Liver (tissue), 8 donors: ENCODE measurements at regions not wholly inside any gene's neighbourhood (a gene's known extent, or its start where the extent isn't known, plus 50 kb on each side); places are given as distances from the start of the nearest gene placed in this dataset.

Source experiments
- DNase-seq: peaks from one replicate; pipeline ENCODE4 v3.0.0-alpha.2; 2017; ENCODE audit warnings: low spot score
- H3K27ac ChIP-seq, 2 donors: one replicate each; pipeline ENCODE4 v1.7.0; 2013; ENCODE audit warnings: inconsistent platforms in 2 of 2, low read length in 2 of 2, control low read depth in 1 of 2, low read depth in 1 of 2, mild to moderate bottlenecking in 1 of 2
- H3K27me3 ChIP-seq, 4 donors: one replicate each; pipeline versions ENCODE4 v1.6.1 to v1.7.0; 2013; ENCODE audit warnings: low read length in 3 of 4, inconsistent platforms in 1 of 4, mild to moderate bottlenecking in 1 of 4, moderate library complexity in 1 of 4; ENCODE audit not compliant: control insufficient read depth in 4 of 4, insufficient read depth in 4 of 4
- H3K36me3 ChIP-seq, 4 donors: one replicate each; pipeline versions ENCODE4 v1.6.1 to v1.7.0; 2013; ENCODE audit warnings: low read length in 3 of 4, mild to moderate bottlenecking in 3 of 4, low read depth in 1 of 4, moderate library complexity in 1 of 4; ENCODE audit not compliant: control insufficient read depth in 4 of 4, insufficient read depth in 3 of 4
- H3K4me1 ChIP-seq, 4 donors: one replicate each; pipeline versions ENCODE4 v1.6.1 to v1.7.0; 2013; ENCODE audit warnings: low read length in 3 of 4, mild to moderate bottlenecking in 3 of 4, moderate library complexity in 1 of 4; ENCODE audit not compliant: control insufficient read depth in 4 of 4, insufficient read depth in 4 of 4
- H3K4me3 ChIP-seq, 3 donors: one replicate each; pipeline versions ENCODE4 v1.6.1 to v1.7.0; 2013; ENCODE audit warnings: low read length in 3 of 3, control low read depth in 1 of 3, low read depth in 1 of 3, mild to moderate bottlenecking in 1 of 3
- H3K9ac ChIP-seq, 2 donors: one replicate each; pipeline ENCODE4 v1.7.0; 2013; ENCODE audit warnings: low read length in 2 of 2, mild to moderate bottlenecking in 2 of 2, moderate library complexity in 2 of 2, control low read depth in 1 of 2, low read depth in 1 of 2
- H3K9me3 ChIP-seq, 4 donors: one replicate each; pipeline versions ENCODE4 v1.6.1 to v1.7.0; 2013; ENCODE audit warnings: low read length in 3 of 4; ENCODE audit not compliant: control insufficient read depth in 4 of 4
- ATF3 ChIP-seq: IDR thresholded peaks from 2 replicates; pipeline ENCODE4 v1.6.1; 2016; ENCODE audit warnings: antibody characterized with exemption
- CTCF ChIP-seq: fragments of 150-350 bp; IDR thresholded peaks from 2 replicates; pipeline ENCODE4 v1.5.1; 2017; ENCODE audit warnings: improper control_type of control experiment, low read depth, low read length; ENCODE audit not compliant: missing input control
- EGR1 ChIP-seq, 2 donors: IDR thresholded peaks; 2 replicates each; pipeline ENCODE4 v1.6.1; 2016 to 2018; ENCODE audit warnings: antibody characterized with exemption in 2 of 2, low read depth in 2 of 2
- FOXA1 ChIP-seq: IDR thresholded peaks from 2 replicates; pipeline ENCODE4 v1.6.1; 2016; ENCODE audit warnings: antibody characterized with exemption
- FOXA2 ChIP-seq: IDR thresholded peaks from 2 replicates; pipeline ENCODE4 v1.6.1; 2016; ENCODE audit warnings: antibody characterized with exemption
- HNF4A ChIP-seq, 2 donors: conservative IDR thresholded peaks; 2 replicates each; pipeline ENCODE4 v1.6.1; 2016; ENCODE audit warnings: antibody characterized with exemption in 2 of 2, mild to moderate bottlenecking in 2 of 2
- JUND ChIP-seq, 2 donors: IDR thresholded peaks; 2 replicates each; pipeline ENCODE4 v1.6.1; 2016; ENCODE audit warnings: antibody characterized with exemption in 2 of 2
- MAX ChIP-seq: IDR thresholded peaks from 2 replicates; pipeline ENCODE4 v1.6.1; 2016; ENCODE audit warnings: antibody characterized with exemption
- NR2F2 ChIP-seq: IDR thresholded peaks from 2 replicates; pipeline ENCODE4 v1.6.1; 2016; ENCODE audit warnings: antibody characterized with exemption
- RAD21 ChIP-seq, 2 donors: IDR thresholded peaks; 2 replicates each; pipeline ENCODE4 v1.6.1; 2016; ENCODE audit warnings: antibody characterized with exemption in 2 of 2, mild to moderate bottlenecking in 2 of 2
- RXRA ChIP-seq, 2 donors: IDR thresholded peaks; 2 replicates each; pipeline ENCODE4 v1.6.1; 2017 to 2018; ENCODE audit warnings: antibody characterized with exemption in 2 of 2, mild to moderate bottlenecking in 1 of 2
- SP1 ChIP-seq: IDR thresholded peaks from 2 replicates; pipeline ENCODE4 v1.6.1; 2018; ENCODE audit warnings: antibody characterized with exemption, mild to moderate bottlenecking
- TAF1 ChIP-seq: conservative IDR thresholded peaks from 2 replicates; pipeline ENCODE4 v1.6.1; 2016; ENCODE audit warnings: antibody characterized with exemption, mild to moderate bottlenecking
- YY1 ChIP-seq: IDR thresholded peaks from 2 replicates; pipeline ENCODE4 v1.6.1; 2016; ENCODE audit warnings: antibody characterized with exemption, mild to moderate bottlenecking
- ZBTB33 ChIP-seq: IDR thresholded peaks from 2 replicates; pipeline ENCODE4 v1.6.1; 2016; ENCODE audit warnings: antibody characterized with exemption
- WGBS: extraction: QIAGEN DNeasy Blood & Tissue Kit; methylation state at CpG from one replicate; pipeline ENCODE4 v1.1.7; 2013; 5-methylcytosine and 5-hydroxymethylcytosine counted together
- donor health status: healthy.
- donor health status: healthy.
- donor health status: healthy.
- donor health status: healthy.
- donor health status: healthy.

GRCh38 chr14:100654814-100655740, 67.9 kb upstream of the BEGAIN start:
- WGBS, result 36% methylated on average over 43 of the region's 43 CpGs
- no peak for DNase-seq
- Histone ChIP-seq H3K9ac (no peak overlapping the region), H3K36me3 (no peaks in the 10 kb centered on the region), H3K27ac (no peak overlapping the region), H3K4me3 (peak overlapping the region in 1 of 3 donors; percentile 32), H3K4me1 (peaks cover 2 to 9% (median 5%) of the 10 kb centered on the region in 4 donors), H3K9me3 (no peaks in the 10 kb centered on the region), H3K27me3 (no peaks in the 10 kb centered on the region)
- TF ChIP-seq RXRA (IDR thresholded peaks at IDR 0.05), result peak in 1 of 2 donors; percentile 46
- peak; percentile 75 for TF ChIP-seq CTCF
- TF ChIP-seq FOXA2, result no peak
- peak; percentile 73 to 79 for TF ChIP-seq RAD21 (IDR thresholded peaks at IDR 0.05)

GRCh38 chr14:100655741-100656085, 68.5 kb upstream of the BEGAIN start:
- WGBS, result 94% methylated on average over 2 of the region's 2 CpGs
- H3K4me3 ChIP-seq, result no peak overlapping the region
- H3K27me3 ChIP-seq, result no peaks in the 10 kb centered on the region
- DNase-seq, result no peak
- H3K9ac ChIP-seq, result no peak overlapping the region
- H3K9me3 ChIP-seq, result no peaks in the 10 kb centered on the region
- no peak overlapping the region for H3K27ac ChIP-seq
- TF ChIP-seq SP1, result no peak
- no peak for TF ChIP-seq JUND (IDR thresholded peaks at IDR 0.05)
- TF ChIP-seq MAX, result no peak
- TF ChIP-seq ATF3, result no peak
- TF ChIP-seq RAD21 (IDR thresholded peaks at IDR 0.05), result no peak
- no peak for TF ChIP-seq HNF4A (conservative IDR thresholded peaks at IDR 0.05)
- H3K36me3 ChIP-seq, result no peaks in the 10 kb centered on the region
- H3K4me1 ChIP-seq, result peaks cover 2 to 9% (median 5%) of the 10 kb centered on the region in 4 donors

- WGBS, result 92% methylated on average over 15 of the region's 15 CpGs
- TF ChIP-seq ZBTB33 (no peak), TAF1 (no peak), NR2F2 (no peak), FOXA2 (no peak), RAD21 (IDR thresholded peaks at IDR 0.05) (no peak), FOXA1 (no peak), EGR1 (IDR thresholded peaks at IDR 0.05; ENCODE audit: low read depth in 2 of 2) (no peak), ATF3 (no peak), HNF4A (conservative IDR thresholded peaks at IDR 0.05) (no peak), YY1 (no peak)
- peaks cover 2 to 9% (median 5%) of the 10 kb centered on the region in 4 donors for H3K4me1 ChIP-seq
- no peak overlapping the region for H3K4me3 ChIP-seq
- no peaks in the 10 kb centered on the region for H3K36me3 ChIP-seq
- no peaks in the 10 kb centered on the region for H3K27me3 ChIP-seq
- no peak overlapping the region for H3K27ac ChIP-seq
- H3K9me3 ChIP-seq, result no peaks in the 10 kb centered on the region
- no peak for DNase-seq
- no peak overlapping the region for H3K9ac ChIP-seq
Measured at GRCh38 chr14:100656996-100657395, 69.7 kb upstream of the DLK1 start.
